ENCODE measurements at regions not wholly inside any gene's neighbourhood (a gene's known extent, or its start where the extent isn't known, plus 50 kb on each side); places are given as distances from the start of the nearest gene placed in this dataset.
"Not testable (repeated sequence)": the region's sequence is repeated elsewhere in the genome, so short reads cannot be mapped to it uniquely, and the experiment has no call there.

- intact Hi-C loops (cut with micrococcal nuclease); H3K9me1 ChIP-seq (ENCODE audit: control insufficient read depth, insufficient read depth, low read length); DNase-seq (ENCODE audit: extremely low read depth in 1 of 4, low spot score in 3 of 4); in situ Hi-C loops (cut with MboI); ATAC-seq; H3K27ac ChIP-seq (ENCODE audit: extremely low read depth, low read depth, low read length); H3K36me3 ChIP-seq (ENCODE audit: control insufficient read depth, insufficient read depth, low read length); H4K20me1 ChIP-seq (replicated peaks; ENCODE audit: control insufficient read depth, insufficient read depth, low read length); H2AFZ ChIP-seq (ENCODE audit: low read depth, low read length); H3K79me2 ChIP-seq (ENCODE audit: control insufficient read depth, insufficient read depth, low read length); H3K9ac ChIP-seq (ENCODE audit: insufficient read depth in 1 of 2, low read depth in 2 of 2, low read length in 2 of 2); H3K4me1 ChIP-seq (replicated peaks in 1 of 2; ENCODE audit: control insufficient read depth in 2 of 2, insufficient read depth in 2 of 2, low read length in 2 of 2); BruUV-seq (replicated peaks); FAIRE-seq; H3K4me3 ChIP-seq; H3K4me2 ChIP-seq (ENCODE audit: insufficient read depth, low read length); H3K27me3 ChIP-seq (ENCODE audit: control insufficient read depth in 2 of 2, insufficient read depth in 2 of 2, low read length in 2 of 2); CTCF ChIA-PET (ENCODE audit: low intra/inter-chr PET ratio); H3K9me3 ChIP-seq (replicated peaks; ENCODE audit: control insufficient read depth, insufficient read depth, low read depth, low read length): not testable (repeated sequence)
- 77% methylated on average over 4 of the region's 4 CpGs for WGBS (ENCODE audit: insufficient coverage, low coverage, missing lambda C conversion rate)
- POLR2A ChIA-PET, result interaction anchor here (0.6 kb wide), 1 partner anchor 13 kb away, joined by 3 read pairs; no protein-coding TSS in a partner anchor
Measured at GRCh38 chr10:22467393-22467792, 122.1 kb downstream of the SPAG6 start.

- no peaks in the 10 kb centered on the region for H3K9me1 ChIP-seq (ENCODE audit: control insufficient read depth, insufficient read depth, low read length)
- H2AFZ ChIP-seq (ENCODE audit: low read depth, low read length), result no peak overlapping the region
- DNase-seq (ENCODE audit: extremely low read depth in 1 of 4, low spot score in 3 of 4) (no peak), FAIRE-seq (no peak), ATAC-seq (peak; percentile 41)
- H3K4me3 ChIP-seq, result no peak overlapping the region
- CTCF ChIA-PET (ENCODE audit: low intra/inter-chr PET ratio), result no interaction called here
- no peaks in the 10 kb centered on the region for H4K20me1 ChIP-seq (replicated peaks; ENCODE audit: control insufficient read depth, insufficient read depth, low read length)
- intact Hi-C loops (cut with micrococcal nuclease), result no loop called here
- H3K9me3 ChIP-seq (replicated peaks; ENCODE audit: control insufficient read depth, insufficient read depth, low read depth, low read length), result no peaks in the 10 kb centered on the region
- H3K27me3 ChIP-seq (ENCODE audit: control insufficient read depth in 2 of 2, insufficient read depth in 2 of 2, low read length in 2 of 2), result no peaks in the 10 kb centered on the region
- no peak overlapping the region for H3K4me2 ChIP-seq (ENCODE audit: insufficient read depth, low read length)
- WGBS (ENCODE audit: insufficient coverage, low coverage, missing lambda C conversion rate), result 14% methylated on average over 3 of the region's 3 CpGs
- no peaks in the 10 kb centered on the region for H3K36me3 ChIP-seq (ENCODE audit: control insufficient read depth, insufficient read depth, low read length)
- in situ Hi-C loops (cut with MboI), result no loop called here
- H3K27ac ChIP-seq (ENCODE audit: extremely low read depth, low read depth, low read length), result no peak overlapping the region
- no peaks in the 10 kb centered on the region for H3K79me2 ChIP-seq (ENCODE audit: control insufficient read depth, insufficient read depth, low read length)
- TF ChIP-seq CEBPB (tag; IDR thresholded peaks at IDR 0.05) (peak; percentile 47; the same call in 1 of the 2 replicates), ZNF780A (CRISPR knock-in tag; IDR thresholded peaks at IDR 0.05) (no peak)
- POLR2A ChIA-PET, result no interaction called here
- no peaks in the 10 kb centered on the region for H3K4me1 ChIP-seq (replicated peaks in 1 of 2; ENCODE audit: control insufficient read depth in 2 of 2, insufficient read depth in 2 of 2, low read length in 2 of 2)
- no peak overlapping the region for H3K9ac ChIP-seq (ENCODE audit: insufficient read depth in 1 of 2, low read depth in 2 of 2, low read length in 2 of 2)
- no TSS peak for BruUV-seq (replicated peaks)
Measured at GRCh38 chr10:22468570-22469320, 123.4 kb downstream of the SPAG6 start.
